H1 (cell line): ENCODE measurements at regions not wholly inside any gene's neighbourhood (a gene's known extent, or its start where the extent isn't known, plus 50 kb on each side); places are given as distances from the start of the nearest gene placed in this dataset.

ENCODE experiments used
- CTCF ChIA-PET: fragments of 300-600 bp; sonication (Branson Sonifier 250); formaldehyde crosslinking; loops from one replicate; lab custom pipeline; 2021; ENCODE audit not compliant: partially characterized antibody; lab: Charles Lee
- POLR2A ChIA-PET: fragments of 300-600 bp; sonication (Branson Sonifier 250); formaldehyde crosslinking; loops from one replicate; lab custom pipeline; 2021; ENCODE audit warnings: inconsistent platforms; ENCODE audit not compliant: partially characterized antibody; lab: Charles Lee
- DNase-seq, 2 experiments: peaks; one replicate each; pipeline versions ENCODE4 v3.0.0 to v3.0.0-alpha.2; 2010 to 2022; ENCODE audit warnings: low spot score in 2 of 2, low read depth in 1 of 2, mixed read lengths in 1 of 2
- FAIRE-seq: peaks from 2 replicates; lab custom pipeline; 2011; peaks lifted over from hg19 to GRCh38; lab: Jason Lieb, UNC
- H2AFZ ChIP-seq: 2 replicates; pipeline ENCODE4 v1.8.1; 2012; ENCODE audit warnings: low read length, inconsistent platforms
- H2AK5ac ChIP-seq: 2 replicates; pipeline ENCODE4 v1.6.1; 2013; ENCODE audit warnings: low read depth, low read length
- H2BK120ac ChIP-seq: replicated peaks from 2 replicates; pipeline ENCODE3; 2013; ENCODE audit warnings: low read depth, low read length, inconsistent platforms
- H2BK12ac ChIP-seq: 2 replicates; pipeline ENCODE4 v1.6.1; 2013; ENCODE audit warnings: low read depth, low read length
- H2BK15ac ChIP-seq: 2 replicates; pipeline ENCODE4 v1.6.1; 2013; ENCODE audit warnings: low read length
- H2BK20ac ChIP-seq: 2 replicates; pipeline ENCODE4 v1.6.1; 2013; ENCODE audit warnings: low read length
- H2BK5ac ChIP-seq: 2 replicates; pipeline ENCODE4 v1.6.1; 2013; ENCODE audit warnings: low read depth, low read length
- H3K14ac ChIP-seq: 2 replicates; pipeline ENCODE4 v1.6.1; 2013; ENCODE audit warnings: inconsistent platforms; ENCODE audit not compliant: insufficient read length
- H3K18ac ChIP-seq: 2 replicates; pipeline ENCODE4 v1.6.1; 2013; ENCODE audit warnings: low read length; ENCODE audit errors: extremely low read depth
- H3K23ac ChIP-seq: 2 replicates; pipeline ENCODE4 v1.6.1; 2013; ENCODE audit warnings: inconsistent platforms; ENCODE audit not compliant: insufficient read length
- H3K23me2 ChIP-seq: 2 replicates; pipeline ENCODE4 v1.6.1; 2013; ENCODE audit warnings: low read depth, low read length
- H3K27ac ChIP-seq: 2 replicates; pipeline ENCODE4 v1.6.1; 2011; ENCODE audit warnings: low read depth, low read length, inconsistent platforms
- H3K27me3 ChIP-seq, 4 experiments: replicated peaks in 1 of 4; 1 replicate in 1 of 4; 2 replicates in 3 of 4; pipeline versions ENCODE4 v1.6.1 to v1.8.1; 2011 to 2013; ENCODE audit warnings: low read length in 3 of 4, mild to moderate bottlenecking in 3 of 4, inconsistent platforms in 2 of 4, mixed read lengths in 2 of 4, moderate library complexity in 1 of 4; ENCODE audit not compliant: control insufficient read depth in 3 of 4, insufficient read depth in 3 of 4; ENCODE audit errors: extremely low read depth in 1 of 4
- H3K36me3 ChIP-seq, 4 experiments: 2 replicates each; pipeline versions ENCODE4 v1.6.1 to v1.8.1; 2011 to 2013; ENCODE audit warnings: mild to moderate bottlenecking in 4 of 4, low read length in 3 of 4, moderate library complexity in 2 of 4, control low read depth in 1 of 4, inconsistent platforms in 1 of 4; ENCODE audit not compliant: insufficient read depth in 4 of 4, control insufficient read depth in 2 of 4
- H3K4ac ChIP-seq: replicated peaks from 2 replicates; pipeline ENCODE3; 2013; ENCODE audit warnings: low read length, low read depth, mixed read lengths, inconsistent platforms; ENCODE audit not compliant: insufficient read length
- H3K4me1 ChIP-seq, 4 experiments: replicated peaks in 1 of 4; 1 replicate in 1 of 4; 2 replicates in 3 of 4; pipeline versions ENCODE4 v1.6.1 to v1.8.1; 2011 to 2013; ENCODE audit warnings: low read length in 3 of 4, inconsistent platforms in 2 of 4, mixed read lengths in 1 of 4; ENCODE audit not compliant: insufficient read depth in 4 of 4, control insufficient read depth in 3 of 4
- H3K4me2 ChIP-seq, 2 experiments: 2 replicates each; pipeline versions ENCODE4 v1.6.1 to v1.8.1; 2011 to 2013; ENCODE audit warnings: low read depth in 2 of 2, low read length in 2 of 2, control low read depth in 1 of 2, inconsistent platforms in 1 of 2, mild to moderate bottlenecking in 1 of 2; ENCODE audit not compliant: insufficient read depth in 1 of 2
- H3K4me3 ChIP-seq, 4 experiments: fragments of 200-600, 300-600 bp in 1 of 4; sonication (generic), shearing (Covaris generic), sonication (Bioruptor Twin) in 1 of 4; 2 replicates each; pipeline versions ENCODE4 v1.5.1 to v1.8.1; 2011 to 2016; ENCODE audit warnings: low read length in 4 of 4, low read depth in 3 of 4, control low read depth in 2 of 4, inconsistent platforms in 2 of 4, mild to moderate bottlenecking in 2 of 4, mixed read lengths in 1 of 4, moderate library complexity in 1 of 4; ENCODE audit not compliant: insufficient read depth in 2 of 4; ENCODE audit errors: extremely low read depth in 1 of 4
- H3K56ac ChIP-seq: replicated peaks from 2 replicates; pipeline ENCODE3; 2013; ENCODE audit warnings: low read depth, mild to moderate bottlenecking, mixed read lengths, low read length, inconsistent platforms; ENCODE audit not compliant: insufficient read length
- H3K79me1 ChIP-seq: 2 replicates; pipeline ENCODE4 v1.6.1; 2013; ENCODE audit warnings: low read depth, low read length, control low read depth
- H3K79me2 ChIP-seq, 2 experiments: 2 replicates each; pipeline versions ENCODE4 v1.6.1 to v1.8.1; 2012 to 2013; ENCODE audit warnings: low read length in 2 of 2, mild to moderate bottlenecking in 2 of 2, inconsistent platforms in 1 of 2; ENCODE audit not compliant: insufficient read depth in 2 of 2, control insufficient read depth in 1 of 2
- H3K9ac ChIP-seq, 4 experiments: replicated peaks in 1 of 4; 1 replicate in 1 of 4; 2 replicates in 3 of 4; pipeline versions ENCODE4 v1.6.1 to v1.8.1; 2011 to 2013; ENCODE audit warnings: low read depth in 3 of 4, low read length in 3 of 4, control low read depth in 2 of 4, mild to moderate bottlenecking in 2 of 4, moderate library complexity in 2 of 4, inconsistent platforms in 1 of 4; ENCODE audit errors: extremely low read depth in 1 of 4
- H3K9me3 ChIP-seq, 2 experiments: 2 replicates each; pipeline versions ENCODE4 v1.6.1 to v1.8.1; 2012 to 2013; ENCODE audit warnings: mild to moderate bottlenecking in 2 of 2, moderate library complexity in 2 of 2, control low read depth in 1 of 2, inconsistent platforms in 1 of 2, low read depth in 1 of 2, low read length in 1 of 2, mixed read lengths in 1 of 2; ENCODE audit not compliant: insufficient read depth in 2 of 2
- H4K20me1 ChIP-seq, 2 experiments: replicated peaks in 1 of 2; 2 replicates each; pipeline versions ENCODE3 to v1.8.1; 2011 to 2013; ENCODE audit warnings: inconsistent platforms in 2 of 2, low read length in 2 of 2, mild to moderate bottlenecking in 1 of 2; ENCODE audit not compliant: insufficient read depth in 2 of 2, control insufficient read depth in 1 of 2
- H4K5ac ChIP-seq: 2 replicates; pipeline ENCODE4 v1.6.1; 2013; ENCODE audit warnings: low read length, low read depth, mixed read lengths, inconsistent platforms; ENCODE audit not compliant: insufficient read length
- H4K8ac ChIP-seq: 2 replicates; pipeline ENCODE4 v1.8.0; 2013; ENCODE audit warnings: mild to moderate bottlenecking, moderate library complexity, low read length, inconsistent platforms; ENCODE audit not compliant: insufficient read depth; ENCODE audit errors: extremely low read depth
- H4K91ac ChIP-seq: replicated peaks from 2 replicates; pipeline ENCODE3; 2013; ENCODE audit warnings: low read length, mixed read lengths, inconsistent platforms; ENCODE audit not compliant: insufficient read length
- CBX5 ChIP-seq: fragments of 300-800, 300-1000 bp; sonication (generic); IDR thresholded peaks from 2 replicates; pipeline ENCODE4 v1.7.1; 2016; ENCODE audit warnings: antibody characterized with exemption, low read length, low read depth
- CBX8 ChIP-seq: fragments of 300-800, 300-1000 bp; sonication (generic); IDR thresholded peaks from 2 replicates; pipeline ENCODE4 v1.7.1; 2016; ENCODE audit warnings: low read depth, low read length, borderline replicate concordance
- PHF8 ChIP-seq: fragments of 200-600 bp; sonication (generic); conservative IDR thresholded peaks from 2 replicates; pipeline ENCODE4 v1.7.1; 2012; ENCODE audit warnings: low read depth, mild to moderate bottlenecking, inconsistent platforms, low read length, moderate library complexity
- RXRA ChIP-seq: IDR thresholded peaks from 2 replicates; pipeline ENCODE4 v1.6.1; 2011; ENCODE audit warnings: low read depth, mild to moderate bottlenecking, low read length, moderate library complexity; ENCODE audit not compliant: insufficient read depth
- WGBS, 2 experiments: shearing (Covaris generic) in 1 of 2; methylation state at CpG; one replicate each; pipeline versions ENCODE4 v1.1.6 to v1.1.7; 2013 to 2015; ENCODE audit warnings: low lambda C conversion rate in 2 of 2, mixed read lengths in 2 of 2, inconsistent platforms in 1 of 2, low coverage in 1 of 2, missing lambda C conversion rate in 1 of 2; ENCODE audit not compliant: insufficient replicate concordance in 2 of 2, insufficient coverage in 1 of 2, insufficient read length in 1 of 2; ENCODE audit errors: extremely low coverage in 1 of 2, missing lambda C conversion rate in 1 of 2; 5-methylcytosine and 5-hydroxymethylcytosine counted together

GRCh38 chr15:60155661-60156060, 151.6 kb downstream of the FOXB1 start:
- Histone ChIP-seq H3K79me1 (no peaks in the 10 kb centered on the region), H3K9me3 (no peaks in the 10 kb centered on the region), H2BK15ac (no peak overlapping the region), H3K4ac (no peak overlapping the region), H2BK20ac (no peak overlapping the region), H3K4me3 (no peak overlapping the region), H2BK120ac (no peak overlapping the region), H2AK5ac (no peak overlapping the region), H2BK5ac (no peak overlapping the region), H3K14ac (no peak overlapping the region), H3K56ac (no peak overlapping the region), H2BK12ac (no peak overlapping the region), H3K23me2 (no peaks in the 10 kb centered on the region), H3K9ac (no peak overlapping the region), H2AFZ (no peak overlapping the region), H3K79me2 (no peaks in the 10 kb centered on the region), H3K23ac (no peak overlapping the region), H4K91ac (no peak overlapping the region), H3K36me3 (no peaks in the 10 kb centered on the region), H3K18ac (no peak overlapping the region), H3K4me1 (peaks cover 0 to 7% (median 5%) of the 10 kb centered on the region in 4 experiments; a peak in 4 of 7 replicates), H3K27ac (no peak overlapping the region), H4K20me1 (no peaks in the 10 kb centered on the region), H4K8ac (no peak overlapping the region), H3K27me3 (no peaks in the 10 kb centered on the region), H4K5ac (no peak overlapping the region), H3K4me2 (no peak overlapping the region)
- TF ChIP-seq CBX5 = no peak
- TF ChIP-seq CBX8 = no peak
- no peak for TF ChIP-seq RXRA
- TF ChIP-seq PHF8 = no peak
- ChIA-PET CTCF (interaction anchor here (1.5 kb wide), 1 partner anchor 8 kb away, joined by 3 read pairs; no protein-coding TSS in a partner anchor), POLR2A (no interaction called here)
- FAIRE-seq (no peak), DNase-seq (no peak)
- 90% methylated on average over 3 of the region's 3 CpGs; no CpG with 5 or more reads in 1 of the 2 experiments for whole genome bisulfite sequencing, 2 experiments
